ENCODE measurements at regions not wholly inside any gene's neighbourhood (a gene's known extent, or its start where the extent isn't known, plus 50 kb on each side); places are given as distances from the start of the nearest gene placed in this dataset.

GRCh38 chr12:83753205-83753604 lies 1066.5 kb downstream of the TMTC2 start:
- H3K4me3 ChIP-seq: no peak overlapping the region
- no peaks in the 10 kb centered on the region for H3K27me3 ChIP-seq
- H3K9me3 ChIP-seq (ENCODE audit: low read depth): no peaks in the 10 kb centered on the region
- no peaks in the 10 kb centered on the region for H3K4me1 Mint-ChIP-seq
- H3K36me3 Mint-ChIP-seq: no peaks in the 10 kb centered on the region
- H4K20me1 ChIP-seq (ENCODE audit: low read depth): no peaks in the 10 kb centered on the region
- no peak for TF ChIP-seq EZH2 (IDR thresholded peaks at IDR 0.05)
- TF ChIP-seq EZH2phosphoT487 (IDR thresholded peaks at IDR 0.05): no peak
- TF ChIP-seq, protein P1, sequence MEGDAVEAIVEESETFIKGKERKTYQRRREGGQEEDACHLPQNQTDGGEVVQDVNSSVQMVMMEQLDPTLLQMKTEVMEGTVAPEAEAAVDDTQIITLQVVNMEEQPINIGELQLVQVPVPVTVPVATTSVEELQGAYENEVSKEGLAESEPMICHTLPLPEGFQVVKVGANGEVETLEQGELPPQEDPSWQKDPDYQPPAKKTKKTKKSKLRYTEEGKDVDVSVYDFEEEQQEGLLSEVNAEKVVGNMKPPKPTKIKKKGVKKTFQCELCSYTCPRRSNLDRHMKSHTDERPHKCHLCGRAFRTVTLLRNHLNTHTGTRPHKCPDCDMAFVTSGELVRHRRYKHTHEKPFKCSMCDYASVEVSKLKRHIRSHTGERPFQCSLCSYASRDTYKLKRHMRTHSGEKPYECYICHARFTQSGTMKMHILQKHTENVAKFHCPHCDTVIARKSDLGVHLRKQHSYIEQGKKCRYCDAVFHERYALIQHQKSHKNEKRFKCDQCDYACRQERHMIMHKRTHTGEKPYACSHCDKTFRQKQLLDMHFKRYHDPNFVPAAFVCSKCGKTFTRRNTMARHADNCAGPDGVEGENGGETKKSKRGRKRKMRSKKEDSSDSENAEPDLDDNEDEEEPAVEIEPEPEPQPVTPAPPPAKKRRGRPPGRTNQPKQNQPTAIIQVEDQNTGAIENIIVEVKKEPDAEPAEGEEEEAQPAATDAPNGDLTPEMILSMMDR (IDR thresholded peaks at IDR 0.05): no peak
- no peaks in the 10 kb centered on the region for H3F3A ChIP-seq (ENCODE audit: low read depth)
- no peaks in the 10 kb centered on the region for H3K36me3 ChIP-seq
- no peak overlapping the region for H3K27ac ChIP-seq
- no peaks in the 10 kb centered on the region for H3K27me3 Mint-ChIP-seq (ENCODE audit: insufficient read depth, low read depth)
- no peak for DNase-seq (ENCODE audit: low spot score)
- no peak overlapping the region for H3K4me3 Mint-ChIP-seq
- H3K9me3 Mint-ChIP-seq: no peaks in the 10 kb centered on the region
- H3K9ac ChIP-seq: no peak overlapping the region
- H3K4me2 ChIP-seq: no peak overlapping the region
- no peaks in the 10 kb centered on the region for H3K4me1 ChIP-seq
- no peak overlapping the region for H3K27ac Mint-ChIP-seq
- no peak overlapping the region for H2AFZ ChIP-seq (replicated peaks)
- no peaks in the 10 kb centered on the region for H3K79me2 ChIP-seq (ENCODE audit: low read depth)

DNA sequence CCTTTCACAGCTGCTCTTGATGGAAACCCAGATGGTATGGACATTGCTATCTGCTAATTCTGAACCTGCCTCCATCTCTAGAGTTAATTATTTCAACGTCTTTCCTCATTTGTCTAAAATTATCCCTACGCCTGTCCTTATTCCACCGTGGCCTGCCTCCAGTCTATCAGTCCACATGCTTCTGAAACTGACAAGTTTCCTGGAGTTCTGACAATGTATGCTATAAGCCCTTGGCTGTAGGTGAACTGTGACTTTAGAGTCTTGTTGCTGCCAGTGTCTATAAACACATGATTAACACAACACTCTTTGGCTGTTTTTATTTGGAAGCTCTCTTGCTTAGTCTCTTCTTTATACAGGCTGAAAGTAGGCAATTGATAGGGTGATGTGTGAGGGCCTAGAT lies 1052.9 kb downstream of the TMTC2 start:
- H2AFZ ChIP-seq (replicated peaks): no peak overlapping the region
- no peaks in the 10 kb centered on the region for H3F3A ChIP-seq (ENCODE audit: low read depth)

DNA sequence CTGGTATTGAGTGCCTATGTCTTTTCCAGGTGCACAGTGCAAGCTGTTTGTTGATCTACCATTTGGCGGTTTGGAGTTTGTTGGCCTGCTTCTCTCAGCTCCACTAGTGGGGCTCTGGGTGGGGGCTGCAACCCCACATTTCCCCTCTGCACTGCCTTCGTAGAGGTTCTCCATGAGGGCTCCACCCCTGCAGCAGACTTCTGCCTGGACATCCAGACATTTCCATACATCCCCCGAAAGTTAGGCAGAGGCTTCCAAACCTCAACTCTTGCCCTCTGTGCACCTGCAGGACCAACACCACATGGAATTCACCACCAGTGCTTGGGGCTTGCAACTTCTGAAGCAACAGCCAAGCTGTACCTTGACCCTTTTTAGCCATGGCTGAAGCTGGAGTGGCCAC lies 1024.1 kb downstream of the TMTC2 start:
- no peaks in the 10 kb centered on the region for H3K36me3 Mint-ChIP-seq

More for the DNA sequence above, 1052.9 kb downstream of the TMTC2 start:
- no peaks in the 10 kb centered on the region for H3K9me3 ChIP-seq (ENCODE audit: low read depth)
- no peaks in the 10 kb centered on the region for H3K79me2 ChIP-seq (ENCODE audit: low read depth)
- Mint-ChIP-seq H3K4me1 (no peaks in the 10 kb centered on the region), H3K9me3 (peaks cover 3% of the 10 kb centered on the region), H3K27ac (no peak overlapping the region), H3K4me3 (no peak overlapping the region), H3K27me3 (ENCODE audit: insufficient read depth, low read depth) (no peaks in the 10 kb centered on the region), H3K36me3 (no peaks in the 10 kb centered on the region)
- no peak overlapping the region for H3K4me3 ChIP-seq
- no peak overlapping the region for H3K27ac ChIP-seq
- no peaks in the 10 kb centered on the region for H3K36me3 ChIP-seq
- H4K20me1 ChIP-seq (ENCODE audit: low read depth): no peaks in the 10 kb centered on the region
- no peak overlapping the region for H3K4me2 ChIP-seq
- H3K4me1 ChIP-seq: no peaks in the 10 kb centered on the region
- H3K27me3 ChIP-seq: no peaks in the 10 kb centered on the region
- TF ChIP-seq, protein P1 (IDR thresholded peaks at IDR 0.05): no peak
- TF ChIP-seq EZH2 (IDR thresholded peaks at IDR 0.05): no peak
- TF ChIP-seq EZH2phosphoT487 (IDR thresholded peaks at IDR 0.05): no peak
- H3K9ac ChIP-seq: no peak overlapping the region
- no peak for DNase-seq (ENCODE audit: low spot score)

More for the DNA sequence above, 1024.1 kb downstream of the TMTC2 start:
- no peaks in the 10 kb centered on the region for H4K20me1 ChIP-seq (ENCODE audit: low read depth)
- no peak overlapping the region for H2AFZ ChIP-seq (replicated peaks)
- H3K9ac ChIP-seq: no peak overlapping the region
- H3K27ac ChIP-seq: no peak overlapping the region
- no peak overlapping the region for H3K27ac Mint-ChIP-seq
- no peaks in the 10 kb centered on the region for H3K4me1 Mint-ChIP-seq
- no peaks in the 10 kb centered on the region for H3K4me1 ChIP-seq
- H3K9me3 Mint-ChIP-seq: peaks cover 30% of the 10 kb centered on the region
- no peak overlapping the region for H3K4me3 Mint-ChIP-seq
- no peaks in the 10 kb centered on the region for H3K27me3 ChIP-seq
- no peaks in the 10 kb centered on the region for H3K36me3 ChIP-seq
- H3K4me2 ChIP-seq: no peak overlapping the region
- H3K27me3 Mint-ChIP-seq (ENCODE audit: insufficient read depth, low read depth): no peaks in the 10 kb centered on the region
- peaks cover 8% of the 10 kb centered on the region for H3K9me3 ChIP-seq (ENCODE audit: low read depth)
- TF ChIP-seq EZH2phosphoT487 (IDR thresholded peaks at IDR 0.05) (no peak), EZH2 (IDR thresholded peaks at IDR 0.05) (no peak)
- TF ChIP-seq, protein P1 (IDR thresholded peaks at IDR 0.05): no peak
- H3K4me3 ChIP-seq: no peak overlapping the region
- H3F3A ChIP-seq (ENCODE audit: low read depth): no peaks in the 10 kb centered on the region
- no peaks in the 10 kb centered on the region for H3K79me2 ChIP-seq (ENCODE audit: low read depth)
- DNase-seq (ENCODE audit: low spot score): no peak

Measured in neural progenitor cell (in vitro differentiated cells).